ENCODE measurements at regions not wholly inside any gene's neighbourhood (a gene's known extent, or its start where the extent isn't known, plus 50 kb on each side); places are given as distances from the start of the nearest gene placed in this dataset.
"Not testable (repeated sequence)": the region's sequence is repeated elsewhere in the genome, so short reads cannot be mapped to it uniquely, and the experiment has no call there.

DNA sequence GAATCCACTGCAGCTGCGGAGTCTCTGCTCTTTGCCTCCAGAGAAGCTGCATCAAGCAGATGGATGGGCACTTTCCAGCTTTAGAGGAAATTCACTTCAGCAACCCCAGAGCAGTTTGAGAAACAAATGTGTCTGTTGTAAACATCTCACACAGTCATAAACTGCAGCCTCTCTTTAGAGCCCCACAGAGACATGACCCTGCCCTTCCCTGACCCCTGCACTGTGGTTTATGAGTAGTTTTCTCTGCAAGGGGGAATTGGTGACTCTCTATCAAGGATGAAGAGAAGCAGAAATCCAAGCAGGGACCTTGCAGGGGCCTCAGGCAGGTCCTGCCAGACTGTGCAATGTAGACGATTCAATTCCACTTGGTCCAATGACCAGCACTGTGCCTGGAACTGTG is 160.2 kb downstream of the SH2D4B start:
- DNase-seq: no peak

DNA sequence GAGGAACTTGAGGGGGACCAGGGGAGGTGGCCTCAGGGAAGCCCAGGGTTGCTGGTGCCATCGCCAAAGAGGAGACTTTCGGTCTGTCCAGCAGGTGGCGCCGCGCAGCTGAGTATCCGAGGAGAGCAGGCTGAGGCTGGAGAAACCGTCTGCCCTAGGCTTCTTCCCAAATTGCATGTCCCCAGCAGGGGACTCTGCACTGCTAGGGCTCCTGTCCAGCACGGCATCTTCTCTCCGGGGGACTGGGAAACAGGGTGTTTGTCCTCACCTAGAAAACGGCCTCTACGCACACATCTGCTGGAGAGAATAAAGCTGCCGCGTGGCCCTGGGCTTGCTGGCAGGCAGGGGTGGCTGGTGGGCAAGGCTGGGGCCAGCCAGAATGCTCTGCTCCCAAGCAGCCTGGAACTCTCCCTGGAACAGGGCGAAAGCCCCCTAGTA is 161.9 kb downstream of the SH2D4B start:
- DNase-seq: peak; percentile 42

DNA sequence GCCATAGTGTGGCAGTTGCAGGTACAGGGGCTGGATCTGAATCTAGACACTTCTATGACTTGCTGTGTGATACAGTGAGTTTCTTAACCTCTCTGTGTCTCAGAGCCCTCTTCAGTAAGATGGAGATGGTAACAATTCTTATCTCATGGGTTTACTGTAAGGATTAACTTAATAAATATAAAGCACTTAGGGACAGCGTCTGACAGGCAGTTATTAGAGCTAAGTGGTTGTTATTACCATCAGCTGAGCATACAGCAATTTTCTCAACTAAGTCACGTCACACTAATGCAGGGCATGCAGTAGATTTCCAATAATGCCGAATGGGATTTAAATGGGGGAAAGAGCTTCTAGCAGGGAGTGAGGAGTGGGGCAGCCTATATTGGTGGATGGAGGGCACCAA is 162.6 kb downstream of the SH2D4B start:
- DNase-seq: peak; percentile 15

DNA sequence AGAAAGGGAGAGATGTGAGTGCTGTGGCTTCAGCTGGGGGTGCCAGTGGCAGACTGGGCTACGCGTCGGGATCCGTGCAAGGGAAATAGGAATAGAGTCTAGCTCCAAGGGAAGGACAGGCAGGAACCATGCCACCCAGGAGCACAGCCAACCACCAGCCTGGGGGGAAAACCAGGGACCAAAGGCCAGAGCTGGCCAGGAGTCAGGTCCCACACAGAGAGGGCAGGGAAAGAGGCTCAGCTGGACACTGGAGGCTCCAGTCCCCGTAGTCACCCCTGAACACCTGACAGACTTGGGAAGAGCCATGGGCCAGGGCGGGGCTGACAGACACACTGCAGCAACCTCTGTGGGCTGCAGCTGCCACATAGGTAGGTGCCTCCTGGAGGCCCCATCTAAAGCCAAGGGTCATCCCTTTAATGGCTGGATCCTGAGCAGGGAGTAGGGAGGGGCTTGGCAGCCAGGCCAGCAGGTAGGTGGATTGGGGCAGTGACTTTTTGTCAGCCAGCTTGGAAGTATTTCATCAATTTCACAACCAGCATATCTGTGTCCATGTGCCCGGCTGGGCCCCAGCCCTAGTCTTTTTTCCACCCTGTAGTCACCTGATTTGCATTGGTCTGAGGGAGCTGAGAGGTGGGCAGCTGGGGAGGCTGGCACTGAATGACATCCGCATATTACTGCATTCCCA is 163.2 kb downstream of the SH2D4B start:
- no peak for DNase-seq

DNA sequence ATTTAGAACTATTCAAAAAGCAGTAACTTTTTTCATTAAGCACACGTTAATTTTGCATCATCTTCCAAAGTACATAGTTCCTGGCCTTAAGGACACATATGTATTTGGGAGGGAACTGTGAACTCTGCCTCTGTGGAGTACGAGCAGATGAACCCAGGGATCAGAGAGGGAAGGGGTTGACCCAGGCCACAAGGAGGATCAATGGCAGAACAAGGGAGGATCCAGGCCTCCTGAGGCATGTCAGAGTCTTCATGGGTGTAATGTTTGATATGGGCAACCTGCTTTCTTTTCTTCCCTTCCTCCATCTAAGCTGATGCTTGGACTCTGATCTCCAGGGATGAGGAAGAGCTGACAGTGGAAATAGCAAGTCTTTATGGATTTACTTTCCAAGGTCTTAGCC is 164.0 kb downstream of the SH2D4B start:
- no peak for DNase-seq

DNA sequence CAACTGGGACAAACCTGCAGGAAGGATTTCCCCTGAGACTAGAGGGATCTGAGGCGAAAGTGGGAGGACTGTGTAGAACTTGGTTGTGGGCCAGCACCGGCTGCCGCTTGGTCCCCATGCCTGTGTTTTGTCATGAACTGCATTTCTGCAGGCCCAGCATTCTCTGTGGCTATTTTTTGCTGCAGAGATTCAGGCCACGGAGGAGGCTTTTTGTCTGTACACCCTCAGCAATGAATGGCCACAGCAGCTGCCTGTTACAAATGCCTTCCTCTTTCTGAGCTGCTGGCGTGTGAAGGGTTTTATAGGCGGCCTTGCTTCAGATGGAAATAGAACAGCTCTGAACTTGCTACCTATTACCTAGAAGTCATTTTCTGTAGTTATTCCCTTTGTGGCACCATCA is 164.4 kb downstream of the SH2D4B start:
- no peak for DNase-seq

DNA sequence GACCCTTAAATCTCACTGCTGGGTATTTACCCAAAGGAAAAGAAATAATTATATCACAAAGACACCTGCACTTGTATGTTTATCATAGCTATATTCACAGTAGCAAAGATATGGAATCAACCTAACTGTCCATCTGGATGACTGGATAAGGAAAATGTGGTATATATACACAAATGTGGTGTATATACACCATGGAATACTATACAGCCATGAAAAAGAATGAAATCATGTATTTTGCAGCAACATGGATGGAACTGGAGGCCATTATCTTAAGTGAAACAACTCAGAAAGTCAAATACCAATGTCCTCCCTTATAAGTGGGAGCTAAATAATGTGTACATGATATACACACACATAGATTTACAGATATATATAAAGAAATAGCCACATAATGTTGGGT is 168.2 kb downstream of the SH2D4B start:
- DNase-seq: no peak

DNA sequence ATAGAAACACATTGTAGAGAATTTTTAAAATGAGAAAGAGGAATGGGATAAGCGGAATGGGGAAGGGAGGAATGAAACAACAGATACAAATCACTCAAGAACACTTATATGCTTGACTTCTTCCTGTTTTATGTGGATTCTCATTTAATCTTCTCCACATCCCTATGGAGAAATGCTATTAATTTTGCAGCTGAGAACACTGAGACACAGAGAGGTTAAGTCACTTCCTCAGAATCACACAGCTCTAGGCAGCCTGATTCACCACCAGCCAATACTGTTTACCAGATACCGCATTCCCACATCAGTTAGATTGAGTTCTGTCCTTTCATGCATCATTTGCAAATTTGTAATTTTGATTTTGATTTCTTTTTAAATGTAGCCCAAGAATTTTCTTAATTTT is 170.5 kb downstream of the SH2D4B start:
- no peak for DNase-seq

DNA sequence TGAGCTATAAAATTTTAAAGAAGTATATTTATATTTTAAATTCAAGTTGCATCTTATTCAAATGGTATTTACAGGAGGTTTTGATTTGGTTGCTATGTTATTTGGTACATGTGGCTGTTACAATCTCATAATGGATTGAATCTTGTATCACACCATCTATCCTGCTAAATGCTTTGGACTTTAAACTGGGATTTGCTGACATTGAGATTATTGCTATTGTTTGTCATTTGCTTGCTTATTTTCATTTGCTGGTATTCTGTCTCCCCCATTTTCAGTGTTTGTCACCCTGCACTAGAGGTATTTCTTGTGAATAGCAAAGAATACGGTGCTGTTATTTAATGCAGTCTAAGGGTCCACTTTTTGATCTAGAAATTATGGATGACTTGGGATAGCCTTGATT is 171.1 kb downstream of the SH2D4B start:
- DNase-seq: no peak

DNA sequence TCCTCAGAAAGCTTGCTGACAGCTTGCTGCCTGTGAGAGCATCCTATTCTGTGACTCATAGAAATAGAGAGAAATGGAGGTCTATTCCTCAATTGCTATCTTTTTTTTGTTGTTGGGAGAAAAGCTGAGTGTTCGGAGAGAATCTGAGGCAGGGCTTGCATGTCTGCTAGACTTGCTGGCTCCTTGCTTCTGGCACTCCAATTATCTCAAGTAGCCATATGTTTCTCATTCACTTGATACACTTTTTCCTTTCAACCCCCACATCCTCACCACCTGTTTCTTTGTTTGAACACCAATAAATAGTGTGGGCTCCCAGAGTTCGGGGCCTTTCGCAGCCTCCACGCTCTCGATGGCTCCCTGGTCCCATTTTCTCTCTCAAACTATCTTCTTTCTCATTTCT is 172.2 kb downstream of the SH2D4B start:
- DNase-seq: no peak

DNA sequence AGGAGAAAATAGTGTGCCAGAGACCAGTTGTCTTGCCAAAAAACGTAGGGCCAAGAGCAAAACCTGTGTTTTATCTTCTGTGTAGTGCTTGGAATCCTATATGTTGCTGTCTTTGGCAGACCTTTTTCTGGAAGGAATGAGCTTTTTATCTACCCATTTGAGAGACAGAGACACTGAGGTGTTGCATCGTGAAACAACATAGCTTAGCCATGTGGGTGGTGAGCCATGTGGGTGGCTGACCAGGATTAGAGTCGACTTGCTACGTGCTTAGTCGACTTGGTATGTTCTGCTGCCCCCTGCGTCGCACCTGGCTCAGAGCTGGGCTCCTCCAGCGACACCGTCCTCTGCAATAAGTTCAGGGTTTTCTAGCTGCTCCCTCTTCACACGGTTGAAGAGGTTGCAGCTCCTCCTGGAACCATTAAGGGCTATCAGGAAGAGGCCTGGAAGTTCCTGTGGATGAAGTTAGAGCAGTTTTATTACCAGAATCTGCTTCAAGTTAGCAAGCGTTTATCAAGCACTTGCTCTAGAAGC is 175.8 kb downstream of the SH2D4B start:
- DNase-seq: no peak

DNA sequence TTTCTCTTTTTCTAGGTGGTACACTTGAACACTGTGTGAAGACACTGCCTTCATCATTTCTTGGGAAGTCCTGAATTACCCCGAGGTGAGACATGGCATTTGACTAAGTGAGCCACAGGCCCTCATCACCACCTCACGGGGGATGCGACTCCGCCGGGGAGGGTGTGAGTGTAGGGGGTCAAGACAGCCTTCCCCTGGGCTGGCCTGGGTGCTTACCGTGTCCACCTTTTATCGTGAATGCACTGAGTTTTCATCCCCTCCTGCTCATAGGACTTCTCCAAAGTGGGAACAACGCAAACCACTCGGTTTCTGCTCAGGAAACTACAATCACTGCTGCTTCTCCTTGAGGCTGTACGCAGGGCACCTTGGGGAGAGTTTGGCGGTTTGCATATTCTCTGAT is 176.9 kb downstream of the SH2D4B start:
- DNase-seq: no peak

DNA sequence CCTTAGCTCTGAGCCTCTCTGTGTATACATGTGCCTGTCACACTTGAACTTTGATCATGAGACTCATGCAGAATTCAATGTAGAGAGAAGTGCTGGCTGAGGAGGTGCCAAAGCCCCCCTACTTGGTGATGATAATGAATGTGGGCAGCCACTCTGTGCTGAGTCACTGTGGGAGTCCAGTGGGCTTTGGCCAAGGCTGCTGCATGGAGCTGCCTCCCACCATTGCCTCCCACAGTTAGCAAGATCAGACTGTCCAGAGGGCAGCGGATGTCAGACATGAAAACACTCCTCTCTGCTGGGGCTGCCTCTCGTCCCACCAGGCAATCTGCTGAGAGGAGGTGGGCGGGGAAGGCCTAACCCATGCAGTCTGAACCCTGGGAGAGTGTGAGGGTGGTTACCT is 180.3 kb downstream of the SH2D4B start:
- DNase-seq: no peak

DNA sequence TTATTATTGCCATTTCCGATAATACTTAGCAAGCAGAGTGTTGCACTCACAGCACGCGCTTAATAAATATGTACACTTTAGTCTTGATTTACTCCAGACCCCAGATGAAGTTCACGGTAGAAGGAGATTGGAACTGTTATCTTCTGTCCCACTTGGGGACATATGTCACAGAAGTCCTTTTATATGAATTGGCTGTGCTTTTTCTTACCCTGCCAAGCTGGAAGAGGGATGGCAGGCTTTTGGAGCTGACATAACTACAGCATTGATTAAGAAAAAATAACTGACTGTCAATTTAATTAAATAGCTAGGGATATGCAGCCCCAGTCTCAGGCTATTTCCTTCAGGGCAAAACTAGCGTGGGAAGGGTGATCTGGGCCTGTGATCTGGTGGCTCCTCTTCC is 182.2 kb downstream of the SH2D4B start:
- DNase-seq: no peak

DNA sequence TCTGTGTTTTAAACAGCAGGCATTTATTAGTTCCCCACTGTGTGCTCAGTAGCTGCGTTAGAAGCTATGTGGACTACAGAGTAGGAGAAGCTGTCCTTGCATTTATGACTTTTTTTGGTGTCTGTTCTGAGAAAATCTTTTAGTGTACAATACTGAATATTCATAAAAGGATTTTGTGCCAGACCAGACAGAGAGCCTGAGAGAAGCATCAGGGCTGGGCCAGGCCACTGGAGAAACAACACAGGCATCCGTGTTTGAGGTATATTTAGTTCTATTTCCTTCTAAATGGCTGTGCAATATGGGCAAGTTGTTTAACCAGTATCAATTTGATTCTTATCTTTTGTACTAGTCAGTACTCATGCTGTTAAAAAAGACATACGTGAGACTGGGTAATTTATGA is 182.8 kb downstream of the SH2D4B start:
- DNase-seq: no peak

DNA sequence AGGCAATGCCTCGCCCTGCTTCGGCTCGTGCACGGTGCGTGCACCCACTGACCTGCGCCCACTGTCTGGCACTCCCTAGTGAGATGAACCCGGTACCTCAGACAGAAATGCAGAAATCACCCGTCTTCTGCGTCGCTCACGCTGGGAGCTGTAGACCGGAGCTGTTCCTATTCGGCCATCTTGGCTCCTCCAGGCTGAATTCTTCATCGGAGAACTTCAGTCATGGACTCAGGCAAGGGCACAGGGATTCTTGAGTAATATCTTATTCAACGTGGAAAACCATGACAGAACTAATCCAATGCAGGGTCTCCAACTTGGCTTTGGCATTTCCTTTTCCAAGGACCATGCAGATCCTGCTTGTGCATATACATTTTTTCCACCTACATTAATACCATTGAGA is 190.7 kb downstream of the SH2D4B start:
- not testable (repeated sequence) for DNase-seq

DNA sequence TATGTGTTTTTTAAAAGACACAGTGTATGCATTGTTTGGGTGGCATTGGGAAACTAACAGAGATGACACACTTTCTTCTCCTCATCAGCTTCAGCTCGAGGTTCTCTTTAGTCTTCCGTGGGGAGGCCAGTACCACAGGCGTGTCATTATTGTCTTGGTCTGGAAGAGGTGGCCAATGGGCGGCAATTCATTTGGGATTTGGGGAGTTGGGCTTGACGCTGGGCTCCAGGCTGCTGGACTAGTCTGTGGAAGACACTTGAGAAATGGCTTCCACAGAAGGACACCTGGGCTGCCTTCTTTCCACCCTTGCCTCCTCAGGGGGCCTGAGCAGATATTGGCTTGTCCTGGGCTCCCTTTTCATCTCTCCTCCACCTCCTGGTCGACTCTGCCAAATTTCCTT is 192.2 kb downstream of the SH2D4B start:
- DNase-seq: no peak

DNA sequence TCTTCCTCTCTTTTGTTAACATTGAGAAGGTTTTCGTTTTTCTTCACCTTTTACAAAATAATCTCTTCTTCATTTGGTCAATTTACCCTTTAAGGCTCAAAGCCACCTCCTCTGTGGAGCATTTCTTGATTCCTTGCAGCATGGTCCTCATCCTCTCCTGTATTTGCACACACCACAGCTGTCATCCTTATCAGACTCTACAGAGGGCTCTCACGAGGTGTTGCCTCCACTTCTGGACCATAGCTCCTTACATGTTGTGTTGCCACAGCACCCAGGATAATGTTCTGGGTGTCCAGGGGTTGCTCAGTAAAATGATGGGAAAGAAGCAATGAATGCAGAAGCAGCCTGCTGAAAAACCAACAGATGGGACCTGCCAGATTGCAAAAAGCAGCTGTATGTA is 192.8 kb downstream of the SH2D4B start:
- no peak for DNase-seq

DNA sequence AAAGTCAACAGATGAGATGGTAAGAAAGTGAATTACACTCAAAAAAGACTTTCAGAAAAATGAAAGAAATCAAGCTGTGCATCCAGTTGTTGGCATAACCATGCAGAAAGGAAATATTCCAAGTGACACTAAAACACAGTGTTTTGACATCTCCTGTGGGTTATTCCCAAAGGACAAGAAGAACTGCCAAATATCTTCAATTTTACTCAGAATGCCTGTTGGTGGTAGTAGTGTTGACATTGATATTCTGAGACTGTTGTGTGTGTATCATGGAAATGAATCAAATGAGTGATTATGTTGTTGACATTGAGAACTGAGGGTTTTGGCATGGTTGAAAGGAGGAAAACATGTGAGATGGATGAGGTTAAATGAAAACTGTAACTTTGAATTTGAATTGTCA is 196.9 kb downstream of the SH2D4B start:
- DNase-seq: no peak

DNA sequence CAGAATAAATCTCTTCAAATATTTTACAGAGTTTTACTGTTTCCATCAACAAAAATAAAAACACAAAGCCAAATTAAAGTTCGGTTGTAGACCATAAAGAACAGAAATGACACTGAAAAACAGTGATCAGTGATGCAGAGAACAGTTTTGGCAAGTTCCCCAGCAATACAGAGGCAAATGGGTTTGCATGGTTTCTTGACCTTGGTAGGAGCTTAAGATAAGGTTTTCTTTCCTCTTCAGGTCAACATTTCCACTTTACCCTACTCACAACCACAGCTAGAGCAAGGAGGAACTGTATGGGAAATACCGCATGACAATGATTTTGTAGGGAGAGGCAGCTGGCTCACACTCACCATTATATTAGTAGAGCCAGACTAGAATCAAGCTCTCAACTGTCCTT is 199.5 kb downstream of the SH2D4B start:
- no peak for DNase-seq

DNA sequence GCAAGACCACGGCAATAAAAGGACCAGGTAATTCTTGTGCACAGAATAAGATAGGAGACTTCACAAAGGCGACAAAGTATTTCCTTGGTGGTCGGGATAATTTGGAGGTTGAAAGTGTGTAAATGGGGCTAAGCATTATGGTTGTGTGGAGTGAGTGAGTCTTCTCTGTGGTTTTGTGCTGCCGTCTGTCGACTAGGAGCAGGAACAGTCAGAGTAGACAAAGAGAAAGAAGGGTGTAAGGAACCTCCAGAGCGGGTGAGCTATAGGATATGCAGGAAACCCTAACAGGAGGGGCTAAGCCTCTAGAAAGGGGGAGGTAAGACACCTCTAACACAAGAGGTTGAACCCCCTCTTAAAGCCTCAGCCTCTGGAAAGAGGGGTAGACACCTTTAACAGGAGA is 201.6 kb downstream of the SH2D4B start:
- DNase-seq: no peak

DNA sequence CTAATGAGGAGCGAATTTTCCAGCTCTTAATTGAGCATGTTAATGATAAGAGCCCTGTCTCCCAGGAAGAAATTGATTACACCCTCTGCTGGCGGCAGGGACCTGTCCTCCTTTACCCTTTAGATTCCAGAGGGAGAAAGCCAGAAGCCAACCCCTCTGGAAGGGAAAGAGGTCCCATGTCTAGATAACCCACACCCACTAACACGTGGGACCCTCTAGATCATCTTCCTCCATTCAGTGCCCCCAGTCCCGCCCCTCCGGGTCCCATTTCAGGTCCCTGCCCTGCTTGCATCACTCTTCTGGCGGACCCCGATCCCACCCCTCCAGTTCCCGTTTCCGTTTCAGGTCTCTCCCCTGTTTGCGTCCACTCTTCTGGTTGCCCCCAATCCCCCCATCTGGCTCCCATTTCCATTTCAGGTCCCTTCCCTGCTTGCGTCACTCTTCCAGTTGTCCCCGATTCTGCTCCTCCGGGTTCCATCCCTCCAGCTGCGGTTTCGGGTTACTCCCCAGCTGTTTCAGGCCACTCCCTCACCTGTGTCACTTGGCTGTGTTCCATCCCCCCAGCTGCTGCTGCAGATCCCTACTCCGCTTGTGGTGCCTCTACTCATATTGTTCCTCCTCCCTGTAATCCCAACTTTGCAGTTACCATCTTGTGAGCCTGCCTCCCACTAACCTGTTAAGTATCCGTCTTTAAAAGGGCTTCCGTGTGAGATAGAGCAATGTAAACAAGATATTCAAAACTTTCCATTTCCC is 202.4 kb downstream of the SH2D4B start:
- no peak for DNase-seq

DNA sequence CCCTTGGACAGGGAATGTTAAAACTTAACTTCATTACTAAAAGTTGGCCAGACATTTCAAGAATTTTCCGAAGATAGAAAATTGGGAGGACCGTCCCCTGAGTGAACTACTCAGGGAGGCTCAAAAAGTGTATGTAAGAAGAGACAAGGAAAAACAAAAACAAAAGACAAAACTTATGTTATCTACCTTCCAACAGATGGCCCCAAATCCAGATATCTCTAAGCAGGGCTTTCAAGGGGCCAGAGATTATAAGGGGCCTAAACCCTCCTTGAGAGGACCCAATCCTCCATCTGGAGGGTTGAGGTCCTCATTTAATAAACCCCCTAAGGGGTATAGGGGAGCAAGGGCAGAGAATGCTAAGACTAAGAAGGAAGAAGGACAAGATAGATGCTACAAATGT is 203.6 kb downstream of the SH2D4B start:
- DNase-seq: no peak

DNA sequence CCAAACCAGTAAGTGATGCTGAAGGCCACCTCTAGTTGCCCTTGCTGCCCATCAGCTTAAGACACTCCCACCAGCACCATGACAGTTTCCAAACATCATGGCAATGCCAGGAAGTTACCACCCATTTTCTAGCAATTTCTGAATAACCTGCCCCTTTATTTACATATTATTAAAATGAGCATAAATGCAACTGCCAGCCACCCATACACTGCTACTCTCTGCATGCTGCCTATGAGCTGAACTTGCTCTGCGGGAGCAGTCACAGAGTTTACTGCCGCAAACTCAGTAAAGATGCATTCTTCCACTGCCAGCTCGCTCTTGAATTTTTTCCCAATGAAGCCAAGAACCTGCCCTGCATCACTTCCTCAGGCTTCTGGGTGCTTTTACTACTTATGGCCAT is 212.6 kb downstream of the SH2D4B start:
- no peak for DNase-seq

DNA sequence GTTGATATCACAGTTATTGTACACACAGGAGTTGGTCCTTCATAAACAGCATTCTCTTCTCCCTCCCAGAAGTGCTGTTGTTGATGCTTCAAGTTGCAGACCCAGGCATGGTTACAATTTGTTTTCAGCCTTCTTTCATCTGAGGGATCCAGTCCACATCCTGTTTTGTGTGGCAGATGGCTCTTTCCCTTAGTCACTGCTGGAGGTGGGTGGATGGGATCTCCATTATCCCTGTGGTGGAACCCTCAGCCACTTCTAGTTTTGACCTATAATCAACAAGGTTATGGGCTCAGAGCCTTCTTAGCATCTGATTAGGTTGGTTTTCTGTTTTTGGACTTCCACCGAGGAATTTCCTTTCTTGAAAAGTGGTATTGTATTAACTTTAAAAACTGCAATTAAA is 214.2 kb downstream of the SH2D4B start:
- no peak for DNase-seq
